Trophoblast cell (in vitro differentiated cells and primary cell): ENCODE measurements at regions not wholly inside any gene's neighbourhood (a gene's known extent, or its start where the extent isn't known, plus 50 kb on each side); places are given as distances from the start of the nearest gene placed in this dataset.

ENCODE experiments used
- DNase-seq, 2 donors: peaks; one replicate each; pipeline ENCODE4 v3.0.0-alpha.2; 2016
- H2AFZ ChIP-seq: 2 replicates; pipeline ENCODE4 v1.6.1; 2013; ENCODE audit warnings: low read length, moderate library complexity, mild to moderate bottlenecking; ENCODE audit not compliant: insufficient read depth, poor library complexity
- H2AK5ac ChIP-seq: 2 replicates; pipeline ENCODE4 v1.6.1; 2013; ENCODE audit warnings: mild to moderate bottlenecking, low read length
- H2BK120ac ChIP-seq: 2 replicates; pipeline ENCODE4 v1.6.1; 2013; ENCODE audit warnings: low read length, mild to moderate bottlenecking, moderate library complexity; ENCODE audit not compliant: insufficient read depth, poor library complexity
- H2BK12ac ChIP-seq: 2 replicates; pipeline ENCODE4 v1.6.1; 2013; ENCODE audit warnings: mild to moderate bottlenecking, low read length, moderate library complexity
- H2BK5ac ChIP-seq: 2 replicates; pipeline ENCODE4 v1.6.1; 2013; ENCODE audit warnings: low read length, low read depth, moderate library complexity, mild to moderate bottlenecking; ENCODE audit not compliant: poor library complexity
- H3K14ac ChIP-seq: 2 replicates; pipeline ENCODE4 v1.6.1; 2013; ENCODE audit warnings: mild to moderate bottlenecking, low read length
- H3K18ac ChIP-seq: 2 replicates; pipeline ENCODE4 v1.6.1; 2013; ENCODE audit warnings: mild to moderate bottlenecking, low read length
- H3K23ac ChIP-seq: 2 replicates; pipeline ENCODE4 v1.6.1; 2013; ENCODE audit warnings: low read length
- H3K27ac ChIP-seq: 2 replicates; pipeline ENCODE4 v1.5.1; 2013; ENCODE audit warnings: low read depth, mild to moderate bottlenecking, inconsistent platforms, low read length, moderate library complexity
- H3K27me3 ChIP-seq: 2 replicates; pipeline ENCODE4 v1.6.1; 2013; ENCODE audit warnings: inconsistent platforms, mild to moderate bottlenecking, low read length, moderate library complexity; ENCODE audit not compliant: insufficient read depth
- H3K36me3 ChIP-seq, 2 experiments: 1 replicate in 1 of 2; 2 replicates in 1 of 2; pipeline ENCODE4 v1.6.1; 2013; ENCODE audit warnings: low read length in 2 of 2, mild to moderate bottlenecking in 2 of 2, moderate library complexity in 1 of 2; ENCODE audit not compliant: insufficient read depth in 2 of 2, control insufficient read depth in 1 of 2
- H3K4ac ChIP-seq: 2 replicates; pipeline ENCODE4 v1.6.1; 2013; ENCODE audit warnings: low read depth, mild to moderate bottlenecking, low read length, moderate library complexity
- H3K4me1 ChIP-seq, 2 experiments: 1 replicate in 1 of 2; 2 replicates in 1 of 2; pipeline ENCODE4 v1.6.1; 2013; ENCODE audit warnings: low read length in 2 of 2, mild to moderate bottlenecking in 2 of 2, moderate library complexity in 1 of 2; ENCODE audit not compliant: insufficient read depth in 2 of 2, control insufficient read depth in 1 of 2
- H3K4me2 ChIP-seq: 2 replicates; pipeline ENCODE4 v1.6.1; 2013; ENCODE audit warnings: inconsistent platforms, mild to moderate bottlenecking, low read length, moderate library complexity
- H3K4me3 ChIP-seq: 2 replicates; pipeline ENCODE4 v1.5.1; 2013; ENCODE audit warnings: mild to moderate bottlenecking, low read depth, low read length, inconsistent platforms
- H3K79me1 ChIP-seq: one replicate; pipeline ENCODE4 v1.6.1; 2013; ENCODE audit warnings: low read length
- H3K79me2 ChIP-seq: 2 replicates; pipeline ENCODE4 v1.6.1; 2013; ENCODE audit warnings: low read length, mild to moderate bottlenecking; ENCODE audit not compliant: control insufficient read depth, insufficient read depth, poor library complexity
- H3K9ac ChIP-seq: 2 replicates; pipeline ENCODE4 v1.6.1; 2013; ENCODE audit warnings: mild to moderate bottlenecking, low read length
- H3K9me3 ChIP-seq: 2 replicates; pipeline ENCODE4 v1.6.1; 2013; ENCODE audit warnings: low read depth, mild to moderate bottlenecking, control low read depth, inconsistent platforms, low read length; ENCODE audit not compliant: insufficient read depth
- H4K12ac ChIP-seq: 2 replicates; pipeline ENCODE4 v1.6.1; 2013; ENCODE audit warnings: low read depth, mild to moderate bottlenecking, low read length, moderate library complexity
- H4K8ac ChIP-seq: 2 replicates; pipeline ENCODE4 v1.6.1; 2013; ENCODE audit warnings: low read depth, mild to moderate bottlenecking, low read length, moderate library complexity
- H4K91ac ChIP-seq: one replicate; pipeline ENCODE4 v1.6.1; 2013; ENCODE audit warnings: low read depth, mild to moderate bottlenecking, low read length, moderate library complexity
- WGBS: extraction: QIAGEN DNeasy Blood & Tissue Kit; methylation state at CpG from one replicate; pipeline ENCODE4 v1.1.7; 2013; ENCODE audit warnings: missing lambda C conversion rate; ENCODE audit not compliant: insufficient read length, insufficient coverage; ENCODE audit errors: extremely low coverage; 5-methylcytosine and 5-hydroxymethylcytosine counted together

DNA sequence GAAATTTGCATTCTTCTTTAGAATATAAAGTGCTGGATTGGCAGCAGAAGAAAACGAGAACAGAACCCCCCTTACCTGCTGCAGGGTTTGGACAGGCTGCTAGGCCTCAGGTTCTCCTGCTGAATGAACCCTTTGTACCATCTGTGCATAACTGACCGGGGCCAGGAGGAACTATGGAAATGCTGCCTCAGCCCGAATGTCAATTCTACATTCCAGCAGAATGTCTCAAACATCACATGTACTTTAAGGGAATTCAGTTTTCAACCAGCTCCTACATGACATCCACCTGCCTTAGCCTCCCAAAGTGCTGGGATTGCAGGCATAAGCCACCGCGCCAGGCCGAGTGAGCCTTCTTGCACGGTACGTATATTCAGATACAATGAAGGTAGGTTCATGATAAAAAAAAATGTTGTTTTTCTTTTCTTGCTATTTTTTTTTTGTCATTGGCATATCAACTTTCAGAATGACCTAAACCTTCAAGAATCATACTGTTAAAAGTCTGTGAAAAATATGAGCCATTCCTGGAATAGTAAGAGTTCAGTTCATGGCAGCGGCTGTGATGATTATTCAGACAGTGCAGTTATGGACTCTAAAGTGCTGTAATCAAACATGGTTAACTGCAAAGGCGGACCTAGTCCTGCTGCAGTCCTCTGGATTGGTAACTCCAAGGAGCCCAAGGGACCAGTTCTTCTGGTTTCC lies 84.4 kb upstream of the TNS3 start:
- Histone ChIP-seq H3K79me2 (peaks cover 3% of the 10 kb centered on the region), H3K4me2 (no peak overlapping the region), H3K18ac (no peak overlapping the region), H4K12ac (no peak overlapping the region), H3K23ac (no peak overlapping the region), H3K36me3 (no peaks in the 10 kb centered on the region), H3K4ac (no peak overlapping the region), H2BK5ac (no peak overlapping the region), H3K9ac (no peak overlapping the region), H2AFZ (no peak overlapping the region), H2AK5ac (no peak overlapping the region), H3K4me1 (peaks cover 12 to 14% of the 10 kb centered on the region in 2 experiments), H3K79me1 (peaks cover 15% of the 10 kb centered on the region), H4K91ac (peak overlapping the region; percentile 59), H3K27me3 (no peaks in the 10 kb centered on the region), H2BK120ac (no peak overlapping the region), H3K14ac (no peak overlapping the region), H4K8ac (no peak overlapping the region), H3K9me3 (no peaks in the 10 kb centered on the region), H3K4me3 (no peak overlapping the region), H3K27ac (no peak overlapping the region), H2BK12ac (no peak overlapping the region)
- peak; percentile 39 to 72 for DNase-seq
- WGBS: no CpG with 5 or more reads among the region's 10 CpGs

DNA sequence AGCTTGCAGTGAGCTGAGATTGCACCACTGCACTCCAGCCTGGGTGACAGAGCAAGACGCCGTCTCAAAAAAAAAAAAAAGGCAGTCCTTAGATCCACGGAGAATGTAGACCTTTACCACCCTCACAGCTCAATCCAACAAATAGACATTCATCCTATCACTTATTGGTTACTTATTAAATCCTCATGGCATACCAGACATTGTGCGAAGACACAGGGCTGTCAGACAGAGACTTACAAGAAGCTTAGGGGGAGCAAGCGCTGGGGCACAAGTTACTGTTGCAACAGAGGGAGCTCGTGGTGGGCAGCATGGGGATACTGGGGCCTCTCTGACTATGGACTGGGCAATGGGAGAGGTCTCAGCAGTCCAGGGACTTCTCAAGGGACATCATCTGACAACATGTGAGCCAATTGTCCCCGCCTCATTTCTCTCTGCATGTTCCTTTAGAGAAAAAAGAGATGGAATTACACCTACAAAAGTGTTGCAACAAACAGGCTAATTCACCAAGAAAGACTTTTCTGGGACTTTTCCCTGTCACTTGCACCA lies 82.8 kb upstream of the TNS3 start:
- H2BK120ac ChIP-seq: no peak overlapping the region
- no peak overlapping the region for H3K23ac ChIP-seq
- no peak overlapping the region for H3K9ac ChIP-seq
- H4K8ac ChIP-seq: no peak overlapping the region
- no peak overlapping the region for H2AFZ ChIP-seq
- no peak overlapping the region for H3K4me2 ChIP-seq
- no peak overlapping the region for H4K12ac ChIP-seq
- H3K4me1 ChIP-seq: peaks cover 12 to 17% of the 10 kb centered on the region in 2 experiments
- H3K27me3 ChIP-seq: no peaks in the 10 kb centered on the region
- H3K18ac ChIP-seq: no peak overlapping the region
- no peak overlapping the region for H2BK5ac ChIP-seq
- no peak overlapping the region for H3K27ac ChIP-seq
- no CpG with 5 or more reads among the region's 7 CpGs for WGBS
- H4K91ac ChIP-seq: peak overlapping the region; percentile 4
- H3K36me3 ChIP-seq: no peaks in the 10 kb centered on the region
- H3K9me3 ChIP-seq: no peaks in the 10 kb centered on the region
- DNase-seq: no peak
- H3K79me2 ChIP-seq: peaks cover 3% of the 10 kb centered on the region
- no peak overlapping the region for H2BK12ac ChIP-seq
- H3K79me1 ChIP-seq: peaks cover 16% of the 10 kb centered on the region
- no peak overlapping the region for H3K4me3 ChIP-seq
- no peak overlapping the region for H3K4ac ChIP-seq
- H3K14ac ChIP-seq: no peak overlapping the region
- H2AK5ac ChIP-seq: no peak overlapping the region

DNA sequence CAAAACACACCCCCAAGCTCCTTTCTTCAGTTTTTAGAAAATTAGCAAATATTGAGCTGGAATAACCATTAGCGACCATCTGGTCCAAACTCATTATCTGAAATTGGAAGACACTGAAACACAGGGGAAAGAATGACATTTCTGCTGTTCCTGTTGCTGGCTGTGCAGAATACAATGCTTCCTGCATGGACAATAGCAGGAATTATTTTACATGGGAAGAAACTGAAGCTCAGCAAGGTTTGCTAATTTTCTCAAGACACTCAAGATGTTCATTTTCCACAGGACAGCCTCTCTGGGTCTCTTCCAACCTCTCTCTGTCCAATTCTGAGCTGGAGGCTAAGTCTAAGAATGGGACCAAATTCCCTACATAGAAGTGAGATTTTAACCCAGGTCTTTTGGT lies 81.9 kb upstream of the TNS3 start:
- H3K18ac ChIP-seq: no peak overlapping the region
- H2BK12ac ChIP-seq: no peak overlapping the region
- no peak overlapping the region for H3K14ac ChIP-seq
- H3K27me3 ChIP-seq: no peaks in the 10 kb centered on the region
- H2AFZ ChIP-seq: no peak overlapping the region
- no peak overlapping the region for H4K91ac ChIP-seq
- H3K4me2 ChIP-seq: no peak overlapping the region
- no peaks in the 10 kb centered on the region for H3K36me3 ChIP-seq
- no peak overlapping the region for H3K23ac ChIP-seq
- no peak overlapping the region for H3K9ac ChIP-seq
- H3K79me1 ChIP-seq: peaks cover 10% of the 10 kb centered on the region
- DNase-seq: no peak
- no peak overlapping the region for H4K12ac ChIP-seq
- no peak overlapping the region for H2BK120ac ChIP-seq
- no peak overlapping the region for H3K4ac ChIP-seq
- no peak overlapping the region for H2BK5ac ChIP-seq
- peaks cover 4 to 10% of the 10 kb centered on the region in 2 experiments for H3K4me1 ChIP-seq
- no CpG with 5 or more reads among the region's 1 CpG for WGBS
- no peak overlapping the region for H4K8ac ChIP-seq
- no peak overlapping the region for H2AK5ac ChIP-seq
- peaks cover 1% of the 10 kb centered on the region for H3K79me2 ChIP-seq
- no peak overlapping the region for H3K4me3 ChIP-seq
- no peaks in the 10 kb centered on the region for H3K9me3 ChIP-seq
- H3K27ac ChIP-seq: no peak overlapping the region

DNA sequence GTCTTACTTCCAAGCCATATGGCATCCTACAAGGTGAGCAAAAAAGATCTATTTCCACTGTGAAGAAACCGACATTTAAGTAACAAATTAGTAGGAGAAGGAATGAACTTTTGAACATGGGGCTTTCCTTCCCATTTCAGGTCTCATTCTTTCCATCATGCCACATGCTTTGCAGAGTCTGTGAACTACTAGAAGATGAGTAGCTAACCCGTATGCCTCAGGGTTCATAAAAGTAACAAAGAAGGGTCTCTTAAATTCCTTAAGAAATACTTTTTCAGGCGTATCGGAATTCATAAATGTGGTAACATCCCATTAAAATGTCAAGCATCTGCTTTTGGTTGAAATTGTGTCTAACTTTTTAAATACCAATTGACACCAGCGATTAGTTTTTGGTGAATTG lies 81.3 kb upstream of the TNS3 start:
- Histone ChIP-seq H3K27me3 (no peaks in the 10 kb centered on the region), H3K27ac (no peak overlapping the region), H2BK12ac (no peak overlapping the region), H3K9me3 (no peaks in the 10 kb centered on the region), H3K4me3 (no peak overlapping the region), H3K36me3 (no peaks in the 10 kb centered on the region), H3K14ac (no peak overlapping the region), H3K4ac (no peak overlapping the region), H2AK5ac (no peak overlapping the region), H2BK120ac (no peak overlapping the region), H3K79me1 (peaks cover 10% of the 10 kb centered on the region), H3K9ac (no peak overlapping the region), H4K12ac (no peak overlapping the region), H3K79me2 (peaks cover 1% of the 10 kb centered on the region), H2BK5ac (no peak overlapping the region), H3K4me2 (no peak overlapping the region), H4K91ac (no peak overlapping the region), H4K8ac (no peak overlapping the region), H3K18ac (no peak overlapping the region), H3K23ac (no peak overlapping the region), H3K4me1 (peaks cover 4 to 10% of the 10 kb centered on the region in 2 experiments), H2AFZ (no peak overlapping the region)
- no CpG with 5 or more reads among the region's 5 CpGs for WGBS
- DNase-seq: no peak
